Neuronal stem cell (in vitro differentiated cells): ENCODE measurements at regions not wholly inside any gene's neighbourhood (a gene's known extent, or its start where the extent isn't known, plus 50 kb on each side); places are given as distances from the start of the nearest gene placed in this dataset.
A peak's percentile ranks its signal among the peaks of the same experiment; 100 is the strongest.

Experiments used
- DNase-seq: peaks from one replicate; pipeline ENCODE4 v3.0.0-alpha.2; 2013; ENCODE audit warnings: low spot score
- H2AFZ ChIP-seq: one replicate; pipeline ENCODE4 v1.6.1; 2013; ENCODE audit warnings: mild to moderate bottlenecking, low read length, inconsistent platforms
- H2AK5ac ChIP-seq: 2 replicates; pipeline ENCODE4 v1.6.1; 2013; ENCODE audit warnings: low read depth, mild to moderate bottlenecking, inconsistent platforms, low read length, moderate library complexity, mixed read lengths
- H2BK120ac ChIP-seq: 2 replicates; pipeline ENCODE4 v1.6.1; 2013; ENCODE audit warnings: low read depth, mild to moderate bottlenecking, inconsistent platforms, low read length, moderate library complexity, mixed read lengths
- H2BK12ac ChIP-seq: one replicate; pipeline ENCODE4 v1.6.1; 2013; ENCODE audit warnings: low read length, inconsistent platforms
- H2BK15ac ChIP-seq: 2 replicates; pipeline ENCODE4 v1.6.1; 2013; ENCODE audit warnings: mild to moderate bottlenecking, low read length, inconsistent platforms, mixed read lengths
- H2BK5ac ChIP-seq: one replicate; pipeline ENCODE4 v1.6.1; 2013; ENCODE audit warnings: inconsistent platforms, mild to moderate bottlenecking, low read length, moderate library complexity
- H3K14ac ChIP-seq: one replicate; pipeline ENCODE4 v1.6.1; 2013; ENCODE audit warnings: low read length, inconsistent platforms
- H3K18ac ChIP-seq: 2 replicates; pipeline ENCODE4 v1.6.1; 2013; ENCODE audit warnings: low read length, inconsistent platforms
- H3K23ac ChIP-seq: 2 replicates; pipeline ENCODE4 v1.6.1; 2013; ENCODE audit warnings: low read depth, mild to moderate bottlenecking, mixed read lengths, low read length, inconsistent platforms; ENCODE audit not compliant: poor library complexity
- H3K27ac ChIP-seq: replicated peaks from 3 replicates; pipeline ENCODE4 v1.5.1; 2013; ENCODE audit warnings: low read length, inconsistent platforms
- H3K27me3 ChIP-seq, 3 experiments: 2 replicates each; pipeline ENCODE4 v1.6.1; 2013; ENCODE audit warnings: low read length in 3 of 3, mild to moderate bottlenecking in 2 of 3, inconsistent platforms in 1 of 3, low read depth in 1 of 3, mixed read lengths in 1 of 3, moderate library complexity in 1 of 3; ENCODE audit not compliant: control insufficient read depth in 3 of 3, insufficient read depth in 3 of 3
- H3K36me3 ChIP-seq, 2 donors: replicated peaks in 1 of 2; 2 replicates each; pipeline ENCODE4 v1.6.1; 2013; ENCODE audit warnings: low read length in 2 of 2; ENCODE audit not compliant: control insufficient read depth in 2 of 2, insufficient read depth in 2 of 2
- H3K4ac ChIP-seq: 2 replicates; pipeline ENCODE4 v1.6.1; 2013; ENCODE audit warnings: inconsistent platforms, mild to moderate bottlenecking, low read length, moderate library complexity
- H3K4me1 ChIP-seq, 2 donors: 1 replicate in 1 of 2; 2 replicates in 1 of 2; pipeline ENCODE4 v1.6.1; 2013; ENCODE audit warnings: low read length in 2 of 2, low read depth in 1 of 2; ENCODE audit not compliant: control insufficient read depth in 2 of 2, insufficient read depth in 1 of 2
- H3K4me2 ChIP-seq: one replicate; pipeline ENCODE4 v1.6.1; 2013; ENCODE audit warnings: mild to moderate bottlenecking, low read length, inconsistent platforms; ENCODE audit not compliant: insufficient read depth, poor library complexity, severe bottlenecking
- H3K4me3 ChIP-seq, 2 donors: 2 replicates each; pipeline ENCODE4 v1.5.1; 2013; ENCODE audit warnings: low read length in 2 of 2, mild to moderate bottlenecking in 2 of 2, inconsistent platforms in 1 of 2, moderate library complexity in 1 of 2
- H3K79me1 ChIP-seq: one replicate; pipeline ENCODE4 v1.6.1; 2013; ENCODE audit warnings: low read depth, mild to moderate bottlenecking, inconsistent platforms, low read length, moderate library complexity
- H3K9ac ChIP-seq: one replicate; pipeline ENCODE4 v1.6.1; 2013; ENCODE audit warnings: mild to moderate bottlenecking, low read depth, low read length, inconsistent platforms; ENCODE audit not compliant: poor library complexity
- H3K9me3 ChIP-seq, 2 donors: replicated peaks in 1 of 2; 2 replicates each; pipeline versions ENCODE3 to v1.6.1; 2013; ENCODE audit warnings: low read length in 2 of 2, mild to moderate bottlenecking in 2 of 2, inconsistent platforms in 1 of 2, low read depth in 1 of 2, mixed read lengths in 1 of 2, moderate library complexity in 1 of 2; ENCODE audit not compliant: control insufficient read depth in 2 of 2, insufficient read depth in 1 of 2
- H4K8ac ChIP-seq: one replicate; pipeline ENCODE4 v1.6.1; 2013; ENCODE audit warnings: low read depth, mild to moderate bottlenecking, inconsistent platforms, low read length, moderate library complexity
- H4K91ac ChIP-seq: one replicate; pipeline ENCODE4 v1.6.1; 2013; ENCODE audit warnings: low read length, low read depth, mild to moderate bottlenecking, inconsistent platforms; ENCODE audit not compliant: poor library complexity
- WGBS, 2 donors: extraction: QIAGEN DNeasy Blood & Tissue Kit; methylation state at CpG; one replicate each; pipeline ENCODE4 v1.1.7; 2013; ENCODE audit warnings: missing lambda C conversion rate in 2 of 2, mixed read lengths in 1 of 2; ENCODE audit not compliant: insufficient read length in 2 of 2, insufficient replicate concordance in 1 of 2; ENCODE audit errors: extremely low coverage in 2 of 2; 5-methylcytosine and 5-hydroxymethylcytosine counted together

- Histone ChIP-seq H3K79me1 (no peaks in the 10 kb centered on the region), H4K8ac (no peak overlapping the region), H2BK5ac (no peak overlapping the region), H3K4me1 (peaks cover 4 to 6% of the 10 kb centered on the region in 2 donors), H3K9me3 (no peaks in the 10 kb centered on the region), H2BK12ac (no peak overlapping the region), H3K4me2 (no peak overlapping the region), H2AK5ac (no peak overlapping the region), H3K4me3 (no peak overlapping the region), H4K91ac (no peak overlapping the region), H3K4ac (no peak overlapping the region), H3K27ac (no peak overlapping the region), H3K23ac (no peak overlapping the region), H3K18ac (no peak overlapping the region), H2BK15ac (no peak overlapping the region), H3K14ac (no peak overlapping the region), H3K36me3 (no peaks in the 10 kb centered on the region), H3K9ac (no peak overlapping the region), H3K27me3 (no peaks in the 10 kb centered on the region), H2BK120ac (no peak overlapping the region), H2AFZ (no peak overlapping the region)
- no CpG with 5 or more reads among the region's 13 CpGs for WGBS, 2 donors
- DNase-seq, result no peak
These were observed 150.1 kb upstream of the MPDZ start for GRCh38 chr9:13429301-13430190.

- no CpG with 5 or more reads among the region's 4 CpGs for WGBS, 2 donors
- Histone ChIP-seq H2BK15ac (no peak overlapping the region), H3K27ac (no peak overlapping the region), H3K23ac (no peak overlapping the region), H3K4me3 (no peak overlapping the region), H3K4me1 (peaks cover 4 to 6% of the 10 kb centered on the region in 2 donors), H2BK12ac (no peak overlapping the region), H3K4ac (no peak overlapping the region), H3K36me3 (no peaks in the 10 kb centered on the region), H2BK120ac (no peak overlapping the region), H3K14ac (no peak overlapping the region), H2AFZ (no peak overlapping the region), H3K27me3 (no peaks in the 10 kb centered on the region), H2BK5ac (no peak overlapping the region), H4K91ac (no peak overlapping the region), H4K8ac (no peak overlapping the region), H2AK5ac (no peak overlapping the region), H3K9ac (no peak overlapping the region), H3K9me3 (no peaks in the 10 kb centered on the region), H3K18ac (no peak overlapping the region), H3K79me1 (no peaks in the 10 kb centered on the region), H3K4me2 (no peak overlapping the region)
- DNase-seq, result no peak
These were observed 149.3 kb upstream of the MPDZ start for GRCh38 chr9:13428766-13429165.

DNA sequence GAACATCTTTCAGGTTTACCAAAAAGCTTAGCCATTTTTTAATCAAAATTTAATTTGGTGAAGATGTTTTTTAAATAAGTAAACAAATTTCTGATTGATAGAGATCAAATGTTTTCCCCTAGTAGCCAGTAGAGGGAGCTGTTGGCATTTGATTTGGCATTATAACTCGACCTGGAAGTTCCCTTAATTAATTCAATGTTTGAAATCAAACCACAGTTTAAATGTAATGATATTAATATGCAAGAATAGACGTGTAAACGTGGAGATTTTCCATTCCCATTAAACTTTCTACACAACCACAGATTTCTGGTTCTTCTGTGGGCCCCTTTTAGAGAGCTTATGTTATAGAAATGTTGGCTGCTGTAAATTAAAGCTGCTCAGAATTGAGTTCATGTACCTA is 148.1 kb upstream of the MPDZ start:
- Histone ChIP-seq H3K4ac (no peak overlapping the region), H2AK5ac (no peak overlapping the region), H3K18ac (no peak overlapping the region), H3K14ac (no peak overlapping the region), H4K8ac (no peak overlapping the region), H3K4me2 (no peak overlapping the region), H3K9ac (no peak overlapping the region), H3K36me3 (no peaks in the 10 kb centered on the region), H3K27me3 (no peaks in the 10 kb centered on the region), H2BK120ac (no peak overlapping the region), H4K91ac (no peak overlapping the region), H3K9me3 (no peaks in the 10 kb centered on the region), H3K4me3 (no peak overlapping the region), H3K4me1 (peaks cover 4 to 6% of the 10 kb centered on the region in 2 donors), H2BK15ac (no peak overlapping the region), H3K23ac (no peak overlapping the region), H2AFZ (no peak overlapping the region), H3K27ac (no peak overlapping the region), H2BK12ac (no peak overlapping the region), H3K79me1 (no peaks in the 10 kb centered on the region), H2BK5ac (no peak overlapping the region)
- DNase-seq, result peak; percentile 53
- no CpG with 5 or more reads among the region's 3 CpGs for WGBS, 2 donors

- no peak overlapping the region for H3K4me2 ChIP-seq
- no CpG with 5 or more reads among the region's 3 CpGs for WGBS, 2 donors
- no peak overlapping the region for H4K8ac ChIP-seq
- H2BK12ac ChIP-seq, result no peak overlapping the region
- no peak overlapping the region for H3K27ac ChIP-seq
- H3K4me1 ChIP-seq, result peaks cover 4 to 6% of the 10 kb centered on the region in 2 donors
- no peak overlapping the region for H4K91ac ChIP-seq
- H3K79me1 ChIP-seq, result no peaks in the 10 kb centered on the region
- no peak for DNase-seq
- H3K23ac ChIP-seq, result no peak overlapping the region
- H3K14ac ChIP-seq, result no peak overlapping the region
- no peak overlapping the region for H2AK5ac ChIP-seq
- H3K36me3 ChIP-seq, result no peaks in the 10 kb centered on the region
- no peak overlapping the region for H3K9ac ChIP-seq
- no peak overlapping the region for H3K18ac ChIP-seq
- no peak overlapping the region for H3K4ac ChIP-seq
- no peak overlapping the region for H2AFZ ChIP-seq
- H2BK15ac ChIP-seq, result no peak overlapping the region
- H3K27me3 ChIP-seq, result no peaks in the 10 kb centered on the region
- H3K4me3 ChIP-seq, result no peak overlapping the region
- no peak overlapping the region for H2BK120ac ChIP-seq
- H2BK5ac ChIP-seq, result no peak overlapping the region
- no peaks in the 10 kb centered on the region for H3K9me3 ChIP-seq
These were observed 147.1 kb upstream of the MPDZ start for GRCh38 chr9:13426606-13427005.
